Spinal cord (tissue), 9 donors: ENCODE measurements at regions not wholly inside any gene's neighbourhood (a gene's known extent, or its start where the extent isn't known, plus 50 kb on each side); places are given as distances from the start of the nearest gene placed in this dataset.

Source experiments
- DNase-seq, 6 donors: peaks; one replicate each; pipeline versions ENCODE4 v3.0.0 to v3.0.0-alpha.2; 2013 to 2015; ENCODE audit warnings: low spot score in 6 of 6, low read depth in 4 of 6
- H3K27ac ChIP-seq: one replicate; pipeline ENCODE4 v1.5.1; 2013; ENCODE audit warnings: low read depth, low read length, control low read depth
- H3K27me3 ChIP-seq: one replicate; pipeline ENCODE4 v1.6.1; 2013; ENCODE audit warnings: low read length; ENCODE audit not compliant: control insufficient read depth, insufficient read depth
- H3K36me3 ChIP-seq: one replicate; pipeline ENCODE4 v1.6.1; 2013; ENCODE audit warnings: low read length; ENCODE audit not compliant: control insufficient read depth, insufficient read depth
- H3K4me1 ChIP-seq: one replicate; pipeline ENCODE4 v1.6.1; 2013; ENCODE audit warnings: low read length; ENCODE audit not compliant: control insufficient read depth, insufficient read depth
- H3K4me3 ChIP-seq: one replicate; pipeline ENCODE4 v1.5.1; 2013; ENCODE audit warnings: low read depth, low read length, control low read depth
- H3K9me3 ChIP-seq: one replicate; pipeline ENCODE4 v1.6.1; 2013; ENCODE audit warnings: low read length; ENCODE audit not compliant: control insufficient read depth, insufficient read depth
- WGBS: methylation state at CpG from one replicate; pipeline ENCODE4 v1.1.5; 2013; ENCODE audit warnings: missing lambda C conversion rate; ENCODE audit not compliant: insufficient coverage; 5-methylcytosine and 5-hydroxymethylcytosine counted together
- donor health status: healthy.

DNA sequence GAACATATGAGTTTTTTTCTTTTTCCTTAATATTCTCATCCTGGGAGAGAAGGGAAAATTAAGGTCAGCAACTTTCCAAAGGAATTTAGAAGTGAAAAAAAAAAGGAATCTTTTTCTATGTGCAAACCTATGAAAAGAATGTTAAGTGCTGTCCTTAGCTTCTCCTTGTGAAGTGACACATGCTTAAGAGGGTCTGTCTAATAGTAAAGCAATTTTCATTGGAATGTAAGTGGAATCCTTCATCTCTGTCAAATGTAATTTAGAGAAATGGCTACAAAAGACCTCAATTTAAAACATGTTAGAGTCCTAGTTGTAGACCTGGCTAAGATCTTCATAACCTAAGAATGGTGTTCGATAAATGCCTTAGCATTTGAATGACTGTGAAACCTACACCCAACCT, 117.4 kb upstream of the EPB41L3 start:
- Histone ChIP-seq H3K27me3 (no peaks in the 10 kb centered on the region), H3K4me1 (no peaks in the 10 kb centered on the region), H3K4me3 (no peak overlapping the region), H3K9me3 (no peaks in the 10 kb centered on the region), H3K36me3 (no peaks in the 10 kb centered on the region), H3K27ac (no peak overlapping the region)
- WGBS: 80% methylated on average over 1 of the region's 1 CpG
- no peak for DNase-seq

GRCh38 chr18:5653802-5654201, 110.0 kb upstream of the EPB41L3 start:
- peak in 1 of 6 donors; percentile 9 for DNase-seq
- 100% methylated on average over 1 of the region's 3 CpGs for WGBS

GRCh38 chr18:5651736-5652135, 107.9 kb upstream of the EPB41L3 start:
- H3K4me3 ChIP-seq: no peak overlapping the region
- no peaks in the 10 kb centered on the region for H3K4me1 ChIP-seq
- peak in 1 of 6 donors; percentile 65 for DNase-seq
- H3K27ac ChIP-seq: no peak overlapping the region
- H3K36me3 ChIP-seq: no peaks in the 10 kb centered on the region
- H3K9me3 ChIP-seq: no peaks in the 10 kb centered on the region
- no peaks in the 10 kb centered on the region for H3K27me3 ChIP-seq

More at GRCh38 chr18:5653802-5654201, 110.0 kb upstream of the EPB41L3 start:
- Histone ChIP-seq H3K4me1 (no peaks in the 10 kb centered on the region), H3K27ac (no peak overlapping the region), H3K9me3 (no peaks in the 10 kb centered on the region), H3K27me3 (no peaks in the 10 kb centered on the region), H3K36me3 (no peaks in the 10 kb centered on the region), H3K4me3 (no peak overlapping the region)

DNA sequence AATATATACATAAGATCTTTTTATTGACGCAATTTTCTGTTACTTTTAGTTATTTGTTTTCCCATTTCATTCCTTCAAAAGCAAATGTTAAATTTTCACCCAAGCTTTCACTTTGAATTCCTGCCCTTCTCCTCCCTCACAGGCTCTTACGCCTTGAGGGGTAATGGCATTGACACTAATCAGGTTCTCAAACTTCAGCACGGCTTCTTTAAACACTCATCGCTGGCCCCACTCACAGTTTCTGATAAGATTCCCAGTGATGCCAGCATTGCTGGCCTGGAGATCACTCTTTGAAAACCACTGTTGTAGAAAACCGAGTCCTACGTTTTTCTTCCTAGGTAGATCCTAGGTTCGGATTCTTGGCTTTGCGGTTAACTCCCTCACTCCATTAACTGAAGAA, 105.6 kb upstream of the EPB41L3 start:
- DNase-seq: no peak
- H3K36me3 ChIP-seq: no peaks in the 10 kb centered on the region
- 94% methylated on average over 3 of the region's 8 CpGs for WGBS

GRCh38 chr18:5646739-5647138, 102.9 kb upstream of the EPB41L3 start:
- Histone ChIP-seq H3K4me3 (no peak overlapping the region), H3K36me3 (no peaks in the 10 kb centered on the region), H3K9me3 (no peaks in the 10 kb centered on the region), H3K27me3 (no peaks in the 10 kb centered on the region), H3K27ac (no peak overlapping the region), H3K4me1 (no peaks in the 10 kb centered on the region)
- DNase-seq: no peak
- 38% methylated on average over 1 of the region's 3 CpGs for WGBS

More for the DNA sequence above, 105.6 kb upstream of the EPB41L3 start:
- no peak overlapping the region for H3K4me3 ChIP-seq
- H3K27ac ChIP-seq: no peak overlapping the region
- H3K9me3 ChIP-seq: no peaks in the 10 kb centered on the region
- H3K27me3 ChIP-seq: no peaks in the 10 kb centered on the region
- H3K4me1 ChIP-seq: no peaks in the 10 kb centered on the region

DNA sequence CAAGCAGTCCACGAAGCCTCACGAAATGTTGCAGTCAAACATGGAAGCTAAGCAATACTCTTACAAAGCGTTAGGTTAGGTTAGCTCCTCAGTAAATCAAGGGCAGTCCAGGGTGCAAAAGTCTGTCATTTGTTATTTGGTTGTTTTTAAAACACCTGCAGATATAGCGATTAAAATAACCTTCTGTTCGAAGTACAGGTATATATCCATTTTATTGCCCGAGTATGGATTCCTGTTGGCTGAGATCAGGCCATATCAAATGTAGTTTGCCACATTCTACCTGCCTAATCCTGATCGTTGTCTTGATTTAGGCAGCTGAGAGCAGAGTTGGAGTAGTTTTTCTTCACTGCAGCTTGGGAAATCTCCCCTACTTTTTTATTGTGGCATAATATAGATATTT, 99.5 kb upstream of the EPB41L3 start:
- Histone ChIP-seq H3K4me3 (no peak overlapping the region), H3K36me3 (no peaks in the 10 kb centered on the region), H3K4me1 (no peaks in the 10 kb centered on the region), H3K9me3 (no peaks in the 10 kb centered on the region), H3K27me3 (no peaks in the 10 kb centered on the region), H3K27ac (no peak overlapping the region)
- WGBS: 97% methylated on average over 6 of the region's 7 CpGs
- no peak for DNase-seq

DNA sequence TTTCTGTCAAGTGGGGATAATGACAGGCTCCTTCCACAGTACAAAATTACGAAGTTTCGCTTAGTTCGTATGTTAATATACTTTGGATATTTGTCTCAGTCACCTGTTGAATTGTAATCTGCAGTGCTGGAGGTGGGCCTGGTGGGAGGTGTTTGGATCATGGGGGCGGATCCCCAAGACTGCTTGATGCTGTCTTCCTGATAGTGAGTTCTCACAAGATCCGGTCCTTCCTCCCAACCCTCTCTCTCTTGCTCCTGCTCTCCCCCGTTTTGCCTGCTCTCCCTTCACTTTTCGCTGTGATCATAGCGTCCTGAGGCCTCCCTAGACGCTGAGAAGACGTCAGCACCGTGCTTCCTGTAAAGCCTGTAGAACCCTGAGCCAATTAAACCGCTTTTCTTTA, 97.1 kb upstream of the EPB41L3 start:
- Histone ChIP-seq H3K4me3 (no peak overlapping the region), H3K36me3 (no peaks in the 10 kb centered on the region), H3K27ac (no peak overlapping the region), H3K4me1 (no peaks in the 10 kb centered on the region), H3K27me3 (no peaks in the 10 kb centered on the region), H3K9me3 (no peaks in the 10 kb centered on the region)
- no peak for DNase-seq
- 85% methylated on average over 7 of the region's 12 CpGs for WGBS

GRCh38 chr18:5639131-5639530, 95.3 kb upstream of the EPB41L3 start:
- H3K4me1 ChIP-seq: no peaks in the 10 kb centered on the region
- H3K36me3 ChIP-seq: no peaks in the 10 kb centered on the region
- no peak overlapping the region for H3K27ac ChIP-seq
- no peaks in the 10 kb centered on the region for H3K9me3 ChIP-seq
- no peak overlapping the region for H3K4me3 ChIP-seq
- no CpG with 5 or more reads among the region's 2 CpGs for WGBS
- no peaks in the 10 kb centered on the region for H3K27me3 ChIP-seq
- no peak for DNase-seq

DNA sequence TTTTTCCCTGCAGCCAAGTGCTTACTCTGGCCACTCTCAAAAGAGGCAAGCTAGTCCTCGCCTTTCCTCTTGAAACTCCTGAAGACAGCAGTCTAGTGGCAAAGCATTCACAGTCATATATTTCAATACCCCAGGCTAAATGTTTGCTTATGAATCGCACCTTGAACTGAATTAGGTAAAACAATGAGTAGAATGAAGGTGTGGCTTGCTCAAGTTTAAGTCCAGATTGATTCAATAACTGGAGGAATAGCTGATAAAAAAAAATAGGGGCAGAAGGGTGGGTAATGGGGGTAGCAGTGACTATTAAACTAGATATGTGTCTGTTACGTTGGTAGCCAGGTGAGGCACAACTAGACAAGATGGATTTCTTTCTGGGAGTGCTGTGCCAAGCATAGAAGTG, 88.2 kb upstream of the EPB41L3 start:
- Histone ChIP-seq H3K9me3 (no peaks in the 10 kb centered on the region), H3K4me1 (peaks cover 18% of the 10 kb centered on the region), H3K36me3 (no peaks in the 10 kb centered on the region), H3K4me3 (no peak overlapping the region), H3K27me3 (peaks cover 4% of the 10 kb centered on the region), H3K27ac (no peak overlapping the region)
- 95% methylated on average over 3 of the region's 3 CpGs for WGBS
- no peak for DNase-seq

DNA sequence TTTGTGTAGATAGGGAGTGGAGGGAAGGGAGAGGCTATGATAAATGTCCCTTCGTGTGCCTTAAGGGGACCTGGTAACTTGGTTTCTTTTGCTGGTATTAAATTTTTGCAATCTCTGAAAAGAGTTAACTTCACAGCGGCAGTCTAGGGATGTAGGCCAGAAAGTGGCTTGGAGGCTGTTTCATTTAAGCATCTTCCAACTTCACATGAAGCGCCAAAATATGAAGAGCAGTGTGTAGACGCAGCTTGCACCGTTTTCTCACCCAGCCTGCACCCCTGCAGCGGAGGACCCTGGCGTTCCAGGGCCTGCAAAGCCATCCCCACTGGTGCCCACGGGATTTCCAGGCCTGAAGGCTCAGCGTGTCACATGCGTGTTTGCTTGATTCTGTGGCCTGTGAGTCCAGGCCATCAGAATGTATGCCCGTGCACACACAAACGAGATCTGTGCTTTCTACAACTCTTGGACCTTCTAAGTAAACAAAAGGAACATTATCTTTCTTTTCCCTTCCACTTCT, 87.2 kb upstream of the EPB41L3 start:
- H3K27me3 ChIP-seq: peaks cover 10% of the 10 kb centered on the region
- 68% methylated on average over 11 of the region's 12 CpGs for WGBS
- H3K27ac ChIP-seq: no peak overlapping the region
- H3K4me1 ChIP-seq: peaks cover 18% of the 10 kb centered on the region
- H3K4me3 ChIP-seq: no peak overlapping the region
- no peaks in the 10 kb centered on the region for H3K36me3 ChIP-seq
- no peak for DNase-seq
- no peaks in the 10 kb centered on the region for H3K9me3 ChIP-seq
